HG03060 (cell line): ENCODE measurements at regions not wholly inside any gene's neighbourhood (a gene's known extent, or its start where the extent isn't known, plus 50 kb on each side); places are given as distances from the start of the nearest gene placed in this dataset.
"Not testable (repeated sequence)": the region's sequence is repeated elsewhere in the genome, so short reads cannot be mapped to it uniquely, and the experiment has no call there.

Source experiments
- ATAC-seq: cut with Tn5 transposase; IDR thresholded peaks from one replicate; pipeline ENCODE4 v1.9.1; 2021; ENCODE audit warnings: low read depth, moderate number of reproducible peaks; ENCODE audit not compliant: unreplicated experiment

- ATAC-seq: no peak
Observed at GRCh38 chr5:28945859-28946258, 1907.5 kb upstream of the CDH9 start.

GRCh38 chr5:28929366-28929765 is 1891.0 kb upstream of the CDH9 start:
- not testable (repeated sequence) for ATAC-seq

- ATAC-seq: not testable (repeated sequence)
Observed at GRCh38 chr5:28928327-28928790, 1890.0 kb upstream of the CDH9 start.

- no peak for ATAC-seq
Observed at GRCh38 chr5:28927559-28928326, 1889.4 kb upstream of the CDH9 start.

GRCh38 chr5:28926422-28926821 is 1888.0 kb upstream of the CDH9 start:
- ATAC-seq: no peak

- no peak for ATAC-seq
Observed at GRCh38 chr5:28917631-28918030, 1879.2 kb upstream of the CDH9 start.

GRCh38 chr5:28914297-28914696 is 1875.9 kb upstream of the CDH9 start:
- ATAC-seq: no peak

- no peak for ATAC-seq
Observed at GRCh38 chr5:28903643-28904042, 1865.3 kb upstream of the CDH9 start.

GRCh38 chr5:28896949-28897348 is 1858.6 kb upstream of the CDH9 start:
- ATAC-seq: no peak

GRCh38 chr5:28880936-28881335 is 1842.5 kb upstream of the CDH9 start:
- no peak for ATAC-seq

GRCh38 chr5:28877050-28877449 is 1838.7 kb upstream of the CDH9 start:
- no peak for ATAC-seq

- ATAC-seq: no peak
Observed at GRCh38 chr5:28864006-28864405, 1825.6 kb upstream of the CDH9 start.

GRCh38 chr5:28862860-28863196 is 1824.4 kb upstream of the CDH9 start:
- no peak for ATAC-seq

- ATAC-seq: no peak
Observed at GRCh38 chr5:28862137-28862859, 1823.9 kb upstream of the CDH9 start.

GRCh38 chr5:28855626-28856025 is 1817.2 kb upstream of the CDH9 start:
- ATAC-seq: no peak

GRCh38 chr5:28850320-28850921 is 1812.0 kb upstream of the CDH9 start:
- no peak for ATAC-seq

GRCh38 chr5:28831042-28831441 is 1792.7 kb upstream of the CDH9 start:
- no peak for ATAC-seq

GRCh38 chr5:28823231-28823630 is 1784.8 kb upstream of the CDH9 start:
- ATAC-seq: no peak

- no peak for ATAC-seq
Observed at GRCh38 chr5:28822071-28822470, 1783.7 kb upstream of the CDH9 start.

GRCh38 chr5:28810751-28811136 is 1772.4 kb upstream of the CDH9 start:
- no peak for ATAC-seq
